ENCODE measurements at regions not wholly inside any gene's neighbourhood (a gene's known extent, or its start where the extent isn't known, plus 50 kb on each side); places are given as distances from the start of the nearest gene placed in this dataset.
"Not testable (repeated sequence)": the region's sequence is repeated elsewhere in the genome, so short reads cannot be mapped to it uniquely, and the experiment has no call there.

DNA sequence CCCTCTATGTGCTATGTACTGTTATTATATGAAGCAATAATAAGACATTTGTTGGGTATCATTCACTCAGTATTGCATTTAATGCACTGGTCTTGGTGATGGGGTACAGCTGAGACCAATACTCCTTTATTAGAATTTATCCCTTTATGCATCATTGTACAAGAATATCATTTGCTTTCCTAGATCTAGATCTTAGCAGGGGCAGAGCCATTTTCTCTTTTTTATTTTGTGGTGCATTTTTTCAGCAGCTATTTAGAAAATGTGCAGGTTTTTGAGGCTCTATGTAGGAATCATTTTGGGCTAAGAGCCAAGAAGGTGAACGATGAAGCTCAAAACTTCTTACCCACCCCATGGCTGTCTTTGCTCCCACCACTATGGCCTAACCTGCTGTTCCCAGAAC lies 114.2 kb downstream of the OR2B2 start (continued):
- TF ChIP-seq HNRNPUL1 (IDR thresholded peaks at IDR 0.05; ENCODE audit: low read depth, low read length) = no peak
- TF ChIP-seq, protein P1, sequence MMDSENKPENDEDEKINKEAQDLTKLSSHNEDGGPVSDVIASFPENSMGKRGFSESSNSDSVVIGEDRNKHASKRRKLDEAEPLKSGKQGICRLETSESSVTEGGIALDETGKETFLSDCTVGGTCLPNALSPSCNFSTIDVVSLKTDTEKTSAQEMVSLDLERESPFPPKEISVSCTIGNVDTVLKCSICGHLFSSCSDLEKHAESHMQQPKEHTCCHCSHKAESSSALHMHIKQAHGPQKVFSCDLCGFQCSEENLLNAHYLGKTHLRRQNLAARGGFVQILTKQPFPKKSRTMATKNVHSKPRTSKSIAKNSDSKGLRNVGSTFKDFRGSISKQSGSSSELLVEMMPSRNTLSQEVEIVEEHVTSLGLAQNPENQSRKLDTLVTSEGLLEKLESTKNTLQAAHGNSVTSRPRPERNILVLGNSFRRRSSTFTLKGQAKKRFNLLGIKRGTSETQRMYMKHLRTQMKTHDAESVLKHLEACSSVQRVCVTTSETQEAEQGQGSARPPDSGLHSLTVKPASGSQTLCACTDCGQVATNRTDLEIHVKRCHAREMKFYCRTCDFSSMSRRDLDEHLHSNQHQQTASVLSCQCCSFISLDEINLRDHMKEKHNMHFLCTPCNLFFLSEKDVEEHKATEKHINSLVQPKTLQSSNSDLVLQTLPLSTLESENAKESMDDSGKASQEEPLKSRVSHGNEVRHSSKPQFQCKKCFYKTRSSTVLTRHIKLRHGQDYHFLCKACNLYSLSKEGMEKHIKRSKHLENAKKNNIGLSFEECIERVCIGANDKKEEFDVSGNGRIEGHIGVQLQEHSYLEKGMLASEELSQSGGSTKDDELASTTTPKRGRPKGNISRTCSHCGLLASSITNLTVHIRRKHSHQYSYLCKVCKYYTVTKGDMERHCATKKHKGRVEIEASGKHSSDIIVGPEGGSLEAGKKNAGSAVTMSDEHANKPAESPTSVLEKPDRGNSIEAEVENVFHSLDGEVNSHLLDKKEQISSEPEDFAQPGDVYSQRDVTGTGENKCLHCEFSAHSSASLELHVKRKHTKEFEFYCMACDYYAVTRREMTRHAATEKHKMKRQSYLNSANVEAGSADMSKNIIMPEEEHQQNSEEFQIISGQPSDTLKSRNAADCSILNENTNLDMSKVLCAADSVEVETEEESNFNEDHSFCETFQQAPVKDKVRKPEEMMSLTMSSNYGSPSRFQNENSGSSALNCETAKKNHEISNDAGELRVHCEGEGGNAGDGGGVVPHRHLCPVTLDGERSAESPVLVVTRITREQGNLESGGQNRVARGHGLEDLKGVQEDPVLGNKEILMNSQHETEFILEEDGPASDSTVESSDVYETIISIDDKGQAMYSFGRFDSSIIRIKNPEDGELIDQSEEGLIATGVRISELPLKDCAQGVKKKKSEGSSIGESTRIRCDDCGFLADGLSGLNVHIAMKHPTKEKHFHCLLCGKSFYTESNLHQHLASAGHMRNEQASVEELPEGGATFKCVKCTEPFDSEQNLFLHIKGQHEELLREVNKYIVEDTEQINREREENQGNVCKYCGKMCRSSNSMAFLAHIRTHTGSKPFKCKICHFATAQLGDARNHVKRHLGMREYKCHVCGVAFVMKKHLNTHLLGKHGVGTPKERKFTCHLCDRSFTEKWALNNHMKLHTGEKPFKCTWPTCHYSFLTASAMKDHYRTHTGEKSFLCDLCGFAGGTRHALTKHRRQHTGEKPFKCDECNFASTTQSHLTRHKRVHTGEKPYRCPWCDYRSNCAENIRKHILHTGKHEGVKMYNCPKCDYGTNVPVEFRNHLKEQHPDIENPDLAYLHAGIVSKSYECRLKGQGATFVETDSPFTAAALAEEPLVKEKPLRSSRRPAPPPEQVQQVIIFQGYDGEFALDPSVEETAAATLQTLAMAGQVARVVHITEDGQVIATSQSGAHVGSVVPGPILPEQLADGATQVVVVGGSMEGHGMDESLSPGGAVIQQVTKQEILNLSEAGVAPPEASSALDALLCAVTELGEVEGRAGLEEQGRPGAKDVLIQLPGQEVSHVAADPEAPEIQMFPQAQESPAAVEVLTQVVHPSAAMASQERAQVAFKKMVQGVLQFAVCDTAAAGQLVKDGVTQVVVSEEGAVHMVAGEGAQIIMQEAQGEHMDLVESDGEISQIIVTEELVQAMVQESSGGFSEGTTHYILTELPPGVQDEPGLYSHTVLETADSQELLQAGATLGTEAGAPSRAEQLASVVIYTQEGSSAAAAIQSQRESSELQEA (CRISPR knock-in tag; IDR thresholded peaks at IDR 0.05; ENCODE audit: not compliant biosample characterization) = no peak

DNA sequence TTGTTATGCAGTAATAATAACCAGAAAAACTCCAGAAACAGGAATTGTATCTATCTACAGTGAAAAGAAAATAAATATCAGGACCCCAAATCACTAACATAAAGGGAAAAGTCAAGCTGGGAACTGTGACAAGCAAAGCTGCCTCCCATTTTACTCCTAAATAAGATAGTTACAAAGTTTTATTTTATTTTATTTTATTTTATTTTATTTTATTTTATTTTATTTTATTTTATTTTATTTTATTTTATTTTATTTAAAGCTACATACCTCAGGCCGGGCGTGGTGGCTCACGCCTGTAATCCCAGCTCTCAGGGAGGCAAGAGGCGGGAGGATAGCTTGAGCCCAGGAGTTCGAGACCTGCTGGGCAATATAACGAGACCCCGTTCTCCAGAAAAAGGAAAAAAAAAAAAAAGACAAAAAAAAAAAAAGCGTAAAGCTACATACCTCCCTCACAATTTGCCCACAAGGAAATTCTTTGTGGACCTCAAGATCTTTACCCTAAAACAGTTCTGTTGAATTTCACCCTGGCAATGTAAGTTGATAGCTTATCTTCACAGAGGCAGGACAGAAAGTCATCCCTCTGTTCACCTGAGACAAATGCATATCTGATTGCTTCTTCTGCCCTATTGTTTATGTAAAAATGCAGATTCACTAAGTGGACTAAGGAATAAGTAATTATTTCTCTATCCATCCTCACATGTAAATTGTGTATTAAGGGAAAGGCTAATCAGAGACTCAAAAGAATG lies 115.3 kb downstream of the OR2B2 start:
- H3K4me3 ChIP-seq (replicated peaks in 1 of 3; ENCODE audit: insufficient read depth in 1 of 3, low read depth in 2 of 3, low read length in 3 of 3); H3K4me2 ChIP-seq (ENCODE audit: low read depth, low read length); H3K79me2 ChIP-seq (ENCODE audit: insufficient read depth, low read length); H2AFZ ChIP-seq (ENCODE audit: low read length); DNase-seq (ENCODE audit: low spot score); in situ Hi-C loops (cut with HindIII; ENCODE audit: extremely low pct_ligation_motif_present, low pct_unique_long_range_greater_than_20kb); H3K27ac ChIP-seq (ENCODE audit: extremely low read length, insufficient read depth, low read length); H3K9me3 ChIP-seq (ENCODE audit: low read length); ATAC-seq; H3K36me3 ChIP-seq (replicated peaks in 1 of 2; ENCODE audit: control insufficient read depth in 1 of 2, insufficient read depth in 2 of 2, low read length in 2 of 2); H3K27me3 ChIP-seq (ENCODE audit: control insufficient read depth in 1 of 2, insufficient read depth in 2 of 2, low read length in 2 of 2); FAIRE-seq; H3K9ac ChIP-seq (ENCODE audit: insufficient read depth, low read depth, low read length); BruUV-seq (replicated peaks); H4K20me1 ChIP-seq (ENCODE audit: insufficient read depth, low read length): not testable (repeated sequence)
- CTCF ChIA-PET (ENCODE audit: low intra/inter-chr PET ratio, low total read pairs) = interaction anchor here (1.4 to 2.8 kb wide), 3 partner anchors 24 to 670 kb away, joined by 4 to 28 read pairs (median 6); no protein-coding TSS in a partner anchor
- POLR2A ChIA-PET = interaction anchor here (0.9 to 3.4 kb wide), 4 partner anchors 12 to 97 kb away, joined by 3 to 47 read pairs (median 4); a partner anchor contains a TSS
- H3K4me1 ChIP-seq (ENCODE audit: insufficient read depth, low read length) = peaks cover 39% of the 10 kb centered on the region
- intact Hi-C loops (cut with micrococcal nuclease; ENCODE audit: unreplicated experiment) = loop anchor here (1.0 kb wide), 1 partner anchor 25 kb away; no protein-coding TSS in a partner anchor
- 71% methylated on average over 8 of the region's 8 CpGs for whole genome bisulfite sequencing (ENCODE audit: low lambda C conversion rate)

Measured in HepG2 (cell line).